HepG2 (cell line): ENCODE measurements at regions not wholly inside any gene's neighbourhood (a gene's known extent, or its start where the extent isn't known, plus 50 kb on each side); places are given as distances from the start of the nearest gene placed in this dataset.

Experiments
- ATAD3A ChIP-seq: sonication (generic); formaldehyde crosslinking; IDR thresholded peaks from 2 replicates; pipeline ENCODE4 v1.4.0; 2020; ENCODE audit warnings: missing genetic modification reagents
- BORCS8-MEF2B ChIP-seq: sonication (generic); formaldehyde crosslinking; IDR thresholded peaks from 2 replicates; pipeline ENCODE4 v1.8.0; 2022; ENCODE audit warnings: mild to moderate bottlenecking, missing genetic modification reagents
- DMAP1 ChIP-seq: IDR thresholded peaks from 2 replicates; pipeline ENCODE4 v1.6.1; 2016
- ELK4 ChIP-seq: sonication (generic); formaldehyde crosslinking; IDR thresholded peaks from 2 replicates; pipeline ENCODE4 v1.9.0; 2021; ENCODE audit warnings: missing genetic modification reagents, borderline replicate concordance
- FOSL1 ChIP-seq: sonication (generic); formaldehyde crosslinking; IDR thresholded peaks from 2 replicates; pipeline ENCODE4 v1.9.0; 2021; ENCODE audit warnings: missing genetic modification reagents, borderline replicate concordance
- GZF1 ChIP-seq: sonication (generic); formaldehyde crosslinking; IDR thresholded peaks from 2 replicates; pipeline ENCODE4 v1.5.1; 2020; ENCODE audit warnings: mild to moderate bottlenecking, missing genetic modification reagents
- JUNB ChIP-seq: sonication (generic); formaldehyde crosslinking; IDR thresholded peaks from 2 replicates; pipeline ENCODE4 v1.8.0; 2022; ENCODE audit warnings: missing genetic modification reagents, mild to moderate bottlenecking, borderline replicate concordance
- KDM5A ChIP-seq: fragments of 200-600 bp; sonication (generic); IDR thresholded peaks from 2 replicates; pipeline ENCODE4 v1.7.0; 2018; ENCODE audit warnings: antibody characterized with exemption, mild to moderate bottlenecking, low read length, borderline replicate concordance
- KLF16 ChIP-seq, 2 experiments: sonication (generic) in 1 of 2; formaldehyde crosslinking in 1 of 2; IDR thresholded peaks; 2 replicates each; pipeline versions ENCODE4 v1.6.1 to v1.8.0; 2016 to 2023; ENCODE audit warnings: missing genetic modification reagents in 2 of 2, missing compliant biosample characterization in 1 of 2
- KLF6 ChIP-seq: IDR thresholded peaks from 2 replicates; pipeline ENCODE4 v1.8.0; 2016; ENCODE audit warnings: missing biosample characterization, missing genetic modification reagents
- MTF1 ChIP-seq: sonication (generic); formaldehyde crosslinking; IDR thresholded peaks from 2 replicates; pipeline ENCODE4 v1.5.0; 2020; ENCODE audit warnings: missing genetic modification reagents
- PBX3 ChIP-seq: sonication (generic); formaldehyde crosslinking; IDR thresholded peaks from 2 replicates; pipeline ENCODE4 v1.8.1; 2023; ENCODE audit warnings: missing genetic modification reagents, inconsistent platforms, borderline replicate concordance
- PCBP1 ChIP-seq: fragments of 200-400 bp; formaldehyde crosslinking; IDR thresholded peaks from 2 replicates; pipeline ENCODE4 v1.6.1; 2017; ENCODE audit warnings: mild to moderate bottlenecking, low read depth, low read length, borderline replicate concordance
- PHF20 ChIP-seq: sonication (generic); formaldehyde crosslinking; IDR thresholded peaks from 2 replicates; pipeline ENCODE4 v1.5.0; 2020; ENCODE audit warnings: mild to moderate bottlenecking, missing genetic modification reagents
- SKI ChIP-seq: fragments of 450-650 bp; IDR thresholded peaks from one replicate; pipeline ENCODE4 v1.6.1; 2018; ENCODE audit warnings: mild to moderate bottlenecking; ENCODE audit not compliant: partially characterized antibody
- SYNCRIP ChIP-seq: fragments of 200-400 bp; formaldehyde crosslinking; IDR thresholded peaks from 2 replicates; pipeline ENCODE4 v1.6.1; 2018; ENCODE audit warnings: mild to moderate bottlenecking, low read depth, low read length; ENCODE audit not compliant: insufficient read depth
- TFDP1 ChIP-seq: IDR thresholded peaks from 2 replicates; pipeline ENCODE4 v1.6.1; 2016; ENCODE audit warnings: missing compliant biosample characterization, missing genetic modification reagents, borderline replicate concordance
- ZBTB2 ChIP-seq: sonication (generic); formaldehyde crosslinking; IDR thresholded peaks from 2 replicates; pipeline ENCODE4 v1.8.0; 2022; ENCODE audit warnings: low read depth, missing genetic modification reagents
- ZBTB38 ChIP-seq: sonication (generic); formaldehyde crosslinking; IDR thresholded peaks from 2 replicates; pipeline ENCODE4 v1.5.1; 2020; ENCODE audit warnings: mild to moderate bottlenecking, missing genetic modification reagents
- ZNF121 ChIP-seq: sonication (generic); formaldehyde crosslinking; IDR thresholded peaks from 2 replicates; pipeline ENCODE4 v1.5.0; 2020; ENCODE audit warnings: mild to moderate bottlenecking, missing genetic modification reagents
- ZNF572 ChIP-seq: sonication (generic); formaldehyde crosslinking; IDR thresholded peaks from 2 replicates; pipeline ENCODE4 v1.5.1; 2020; ENCODE audit warnings: mild to moderate bottlenecking, missing genetic modification reagents
- ZNF629 ChIP-seq: sonication (generic); formaldehyde crosslinking; conservative IDR thresholded peaks from 2 replicates; pipeline ENCODE4 v1.5.0; 2020; ENCODE audit warnings: missing genetic modification reagents
- ZNF776 ChIP-seq: sonication (generic); formaldehyde crosslinking; IDR thresholded peaks from 2 replicates; pipeline ENCODE4 v1.4.0; 2020; ENCODE audit warnings: mild to moderate bottlenecking, missing genetic modification reagents
- ZNF780A ChIP-seq: sonication (generic); formaldehyde crosslinking; IDR thresholded peaks from 2 replicates; pipeline ENCODE4 v1.8.0; 2022; ENCODE audit warnings: mild to moderate bottlenecking, missing genetic modification reagents, moderate library complexity
- ZNF781 ChIP-seq: sonication (generic); formaldehyde crosslinking; IDR thresholded peaks from 2 replicates; pipeline ENCODE4 v1.5.1; 2020; ENCODE audit warnings: borderline replicate concordance, mild to moderate bottlenecking, missing genetic modification reagents; ENCODE audit errors: not compliant biosample characterization
- ZNF850 ChIP-seq: sonication (generic); formaldehyde crosslinking; conservative IDR thresholded peaks from 2 replicates; pipeline ENCODE4 v1.9.0; 2021; ENCODE audit warnings: mild to moderate bottlenecking, missing genetic modification reagents
- ZSCAN21 ChIP-seq: sonication (generic); formaldehyde crosslinking; IDR thresholded peaks from 2 replicates; pipeline ENCODE4 v1.8.0; 2022; ENCODE audit warnings: mild to moderate bottlenecking, missing genetic modification reagents, moderate library complexity, borderline replicate concordance

GRCh38 chr12:115506822-115507559 lies 770.5 kb downstream of the MED13L start (continued):
- TF ChIP-seq ZNF850 = no peak
- TF ChIP-seq ZSCAN21 = no peak
- no peak for TF ChIP-seq PHF20
- TF ChIP-seq KLF16 (CRISPR knock-in tag; IDR thresholded peaks at IDR 0.05) = no peak
- TF ChIP-seq SYNCRIP = no peak
- TF ChIP-seq FOSL1 = peak; percentile 68; the same call in 1 of the 2 replicates
- no peak for TF ChIP-seq ZNF121
- TF ChIP-seq ZBTB38 = no peak
- no peak for TF ChIP-seq BORCS8-MEF2B (CRISPR knock-in tag)
- TF ChIP-seq SKI = no peak
- TF ChIP-seq ATAD3A (CRISPR knock-in tag) = no peak
- no peak for TF ChIP-seq KDM5A
- no peak for TF ChIP-seq PCBP1
- no peak for TF ChIP-seq ZNF780A
- TF ChIP-seq ELK4 (CRISPR knock-in tag) = no peak
- no peak for TF ChIP-seq MTF1 (CRISPR knock-in tag)
- TF ChIP-seq GZF1 (CRISPR knock-in tag) = no peak
- no peak for TF ChIP-seq TFDP1 (CRISPR knock-in tag)
- no peak for TF ChIP-seq DMAP1 (CRISPR knock-in tag)
- peak; percentile 69 for TF ChIP-seq ZNF629 (CRISPR knock-in tag)
- no peak for TF ChIP-seq ZBTB2 (CRISPR knock-in tag)
- no peak for TF ChIP-seq KLF6
- TF ChIP-seq PBX3 (CRISPR knock-in tag) = no peak
- TF ChIP-seq JUNB (CRISPR knock-in tag) = peak; percentile 61; the same call in 1 of the 2 replicates
- no peak for TF ChIP-seq ZNF572 (CRISPR knock-in tag)
- no peak for TF ChIP-seq ZNF776 (CRISPR knock-in tag)
- TF ChIP-seq ZNF781 (CRISPR knock-in tag) = no peak
